ENCODE measurements at regions not wholly inside any gene's neighbourhood (a gene's known extent, or its start where the extent isn't known, plus 50 kb on each side); places are given as distances from the start of the nearest gene placed in this dataset.

- TF ChIP-seq SMAD3 (CRISPR knock-in tag; IDR thresholded peaks at IDR 0.05), result peak; percentile 83
- no peak for TF ChIP-seq ASH2L (IDR thresholded peaks at IDR 0.05; ENCODE audit: insufficient read length, low read depth, low read length)
- TF ChIP-seq TFDP2 (CRISPR knock-in tag; IDR thresholded peaks at IDR 0.05), result 0 out of 2 replicates have a peak, but pooled peaks have one; percentile 34
- TF ChIP-seq MTERF4 (CRISPR knock-in tag; IDR thresholded peaks at IDR 0.05), result no peak; the same call in 1 of the 2 replicates
- TF ChIP-seq NCOA1 (CRISPR knock-in tag; IDR thresholded peaks at IDR 0.05), result no peak
- TF ChIP-seq BRCA1 (CRISPR knock-in tag; IDR thresholded peaks at IDR 0.05), result peak; percentile 53; the same call in 1 of the 2 replicates
- peak; percentile 38 for TF ChIP-seq PHF5A (CRISPR knock-in tag; IDR thresholded peaks at IDR 0.05; ENCODE audit: low read depth, unreplicated experiment)
- peak; percentile 83; the same call in 1 of the 2 replicates for TF ChIP-seq ZNF546 (CRISPR knock-in tag; conservative IDR thresholded peaks at IDR 0.05)
- peak; percentile 60; the same call in 1 of the 2 replicates for TF ChIP-seq BCL6 (CRISPR knock-in tag; IDR thresholded peaks at IDR 0.05)
- TF ChIP-seq NFYC (CRISPR knock-in tag; IDR thresholded peaks at IDR 0.05), result no peak
- TF ChIP-seq ZMYM3 (CRISPR knock-in tag; IDR thresholded peaks at IDR 0.05), result peak; percentile 80
- peak; percentile 31; the same call in 1 of the 2 replicates for TF ChIP-seq ZNF598 (CRISPR knock-in tag; IDR thresholded peaks at IDR 0.05; ENCODE audit: borderline replicate concordance)
- TF ChIP-seq RXRB (CRISPR knock-in tag; IDR thresholded peaks at IDR 0.05; ENCODE audit: borderline replicate concordance), result peak; percentile 90
- peak; percentile 50; the same call in 1 of the 2 replicates for TF ChIP-seq ZNF232 (CRISPR knock-in tag; IDR thresholded peaks at IDR 0.05; ENCODE audit: borderline replicate concordance)
- peak; percentile 85 for TF ChIP-seq PITX1 (CRISPR knock-in tag; IDR thresholded peaks at IDR 0.05)
- TF ChIP-seq ZSCAN25 (CRISPR knock-in tag; IDR thresholded peaks at IDR 0.05), result 0 out of 2 replicates have a peak, but pooled peaks have one; percentile 25
- TF ChIP-seq TFDP1 (CRISPR knock-in tag; IDR thresholded peaks at IDR 0.05; ENCODE audit: borderline replicate concordance), result no peak; the same call in 1 of the 2 replicates
- TF ChIP-seq RNF219 (CRISPR knock-in tag; IDR thresholded peaks at IDR 0.05), result peak; percentile 78; the same call in 1 of the 2 replicates
- TF ChIP-seq ESRRA (CRISPR knock-in tag; IDR thresholded peaks at IDR 0.05; ENCODE audit: low read depth), result no peak
- TF ChIP-seq NFKB2 (CRISPR knock-in tag; IDR thresholded peaks at IDR 0.05; ENCODE audit: borderline replicate concordance), result 0 out of 2 replicates have a peak, but pooled peaks have one; percentile 22
- peak; percentile 69; the same call in 1 of the 2 replicates for TF ChIP-seq MED13 (CRISPR knock-in tag; IDR thresholded peaks at IDR 0.05)
- no peak for TF ChIP-seq ZNF543 (CRISPR knock-in tag; IDR thresholded peaks at IDR 0.05)
- peak; percentile 52; the same call in 1 of the 2 replicates for TF ChIP-seq TFAP4 (IDR thresholded peaks at IDR 0.05; ENCODE audit: borderline replicate concordance, low read depth)
- TF ChIP-seq SCMH1 (CRISPR knock-in tag; IDR thresholded peaks at IDR 0.05; ENCODE audit: borderline replicate concordance), result no peak
These were observed 102.2 kb downstream of the ZNF92 start (continued) for GRCh38 chr7:65475734-65476319.
